Mammary epithelial cell (primary cell): ENCODE measurements at regions not wholly inside any gene's neighbourhood (a gene's known extent, or its start where the extent isn't known, plus 50 kb on each side); places are given as distances from the start of the nearest gene placed in this dataset.

Experiments
- CTCF ChIP-seq, 2 donors: IDR thresholded peaks in 1 of 2; conservative IDR thresholded peaks in 1 of 2; 2 replicates each; pipeline ENCODE4 v1.5.1; 2011 to 2012; ENCODE audit warnings: inconsistent platforms in 2 of 2, low read length in 2 of 2, mild to moderate bottlenecking in 2 of 2, control low read depth in 1 of 2, low read depth in 1 of 2; ENCODE audit not compliant: insufficient read depth in 1 of 2; ENCODE audit errors: extremely low read depth in 1 of 2
- EZH2 ChIP-seq: IDR thresholded peaks from 2 replicates; pipeline ENCODE4 v1.6.1; 2012; ENCODE audit warnings: low read length, inconsistent platforms, borderline replicate concordance

- TF ChIP-seq CTCF (conservative IDR thresholded peaks at IDR 0.05 in 1 of 2, IDR thresholded peaks at IDR 0.05 in 1 of 2; ENCODE audit: extremely low read depth in 1 of 2, insufficient read depth in 1 of 2, low read depth in 1 of 2, low read length in 2 of 2), result no peak
- no peak for TF ChIP-seq EZH2
Measured at GRCh38 chr2:19775315-19775714, 126.5 kb downstream of the TTC32 start.
